ENCODE measurements at regions not wholly inside any gene's neighbourhood (a gene's known extent, or its start where the extent isn't known, plus 50 kb on each side); places are given as distances from the start of the nearest gene placed in this dataset.

- Histone ChIP-seq H3K4me1 (ENCODE audit: insufficient read depth, low read length) (no peaks in the 10 kb centered on the region), H2BK12ac (ENCODE audit: insufficient read length, low read depth, low read length) (no peak overlapping the region), H4K91ac (ENCODE audit: insufficient read length, low read depth, low read length) (no peak overlapping the region), H3K23me2 (ENCODE audit: insufficient read length, low read depth, low read length, poor library complexity, severe bottlenecking) (no peaks in the 10 kb centered on the region), H2BK5ac (ENCODE audit: insufficient read length, low read length) (no peak overlapping the region), H3K4ac (ENCODE audit: low read depth, low read length) (no peak overlapping the region), H2AK5ac (ENCODE audit: insufficient read length, low read length) (no peak overlapping the region), H2BK120ac (ENCODE audit: low read depth, low read length, poor library complexity, severe bottlenecking) (no peak overlapping the region), H2AFZ (ENCODE audit: low read length) (no peak overlapping the region), H3K79me2 (ENCODE audit: insufficient read depth, low read length) (peaks cover 2% of the 10 kb centered on the region; the same call in 1 of the 2 replicates), H3T11ph (ENCODE audit: low read length) (no peak overlapping the region), H3K79me1 (ENCODE audit: insufficient read depth, low read depth, low read length, poor library complexity, severe bottlenecking) (no peaks in the 10 kb centered on the region), H3K56ac (ENCODE audit: insufficient read length, low read depth, low read length) (no peak overlapping the region), H3K9ac (ENCODE audit: extremely low read depth, insufficient read length, low read length) (no peak overlapping the region), H3K27me3 (ENCODE audit: insufficient read depth, low read length) (no peaks in the 10 kb centered on the region), H3K27ac (ENCODE audit: insufficient read length, low read depth, low read length) (no peak overlapping the region), H2BK15ac (ENCODE audit: low read depth, low read length) (no peak overlapping the region), H2BK20ac (ENCODE audit: low read depth, low read length, poor library complexity, severe bottlenecking) (no peak overlapping the region), H3K18ac (ENCODE audit: insufficient read length, low read depth, low read length) (no peak overlapping the region), H3K23ac (ENCODE audit: insufficient read length, low read depth, low read length) (no peak overlapping the region), H3K4me2 (ENCODE audit: insufficient read depth, insufficient read length, low read length) (no peak overlapping the region), H4K20me1 (ENCODE audit: control insufficient read depth, insufficient read depth, insufficient read length) (no peaks in the 10 kb centered on the region), H4K5ac (ENCODE audit: insufficient read length, low read depth, low read length) (no peak overlapping the region), H4K8ac (replicated peaks; ENCODE audit: insufficient read length, low read depth, low read length) (no peak overlapping the region), H3K14ac (ENCODE audit: insufficient read depth, low read length) (no peak overlapping the region), H3K9me3 (ENCODE audit: control insufficient read depth, low read depth, low read length) (no peaks in the 10 kb centered on the region)
- Mint-ChIP-seq H3K36me3 (ENCODE audit: insufficient read depth in 1 of 3, low read depth in 3 of 3) (peaks cover 0 to 9% (median 2%) of the 10 kb centered on the region in 3 experiments; a peak in 3 of 7 replicates), H3K4me3 (no peak overlapping the region), H3K4me1 (peaks cover 40 to 42% of the 10 kb centered on the region in 2 experiments), H3K27me3 (ENCODE audit: low read depth) (no peaks in the 10 kb centered on the region), H3K27ac (no peak overlapping the region), H3K9me3 (no peaks in the 10 kb centered on the region)
- WGBS (ENCODE audit: extremely low coverage, insufficient read length, low lambda C conversion rate): no CpG with 5 or more reads among the region's 2 CpGs
- no peak for DNase-seq
- TF ChIP-seq CTCF (conservative IDR thresholded peaks at IDR 0.05): no peak
Measured at GRCh38 chr4:30929649-30930048, 209.5 kb downstream of the PCDH7 start.

Data from H9 (cell line).